A549 (cell line): ENCODE measurements at regions not wholly inside any gene's neighbourhood (a gene's known extent, or its start where the extent isn't known, plus 50 kb on each side); places are given as distances from the start of the nearest gene placed in this dataset.

Experiments
- CTCF ChIP-seq: fragments of >200 bp; sonication (Bioruptor Twin); formaldehyde crosslinking; IDR thresholded peaks from 3 replicates; pipeline ENCODE4 v1.5.1; 2016
- SMC3 ChIP-seq: fragments of >200 bp; sonication (Bioruptor Twin); formaldehyde crosslinking; IDR thresholded peaks from 3 replicates; pipeline ENCODE4 v1.6.1; 2018; ENCODE audit warnings: inconsistent platforms

GRCh38 chr12:105915997-105916759 lies 222.6 kb downstream of the NUAK1 start:
- no peak for TF ChIP-seq CTCF
- TF ChIP-seq SMC3: no peak
